ENCODE measurements at regions not wholly inside any gene's neighbourhood (a gene's known extent, or its start where the extent isn't known, plus 50 kb on each side); places are given as distances from the start of the nearest gene placed in this dataset.

- H3K27me3 Mint-ChIP-seq (ENCODE audit: unreplicated experiment), result peaks cover 1% of the 10 kb centered on the region
- H3K4me3 Mint-ChIP-seq (ENCODE audit: unreplicated experiment), result no peak overlapping the region
- H3K27ac Mint-ChIP-seq (ENCODE audit: unreplicated experiment), result no peak overlapping the region
- peaks cover 11% of the 10 kb centered on the region for H3K4me1 Mint-ChIP-seq (ENCODE audit: unreplicated experiment)
- TF ChIP-seq, protein P1, sequence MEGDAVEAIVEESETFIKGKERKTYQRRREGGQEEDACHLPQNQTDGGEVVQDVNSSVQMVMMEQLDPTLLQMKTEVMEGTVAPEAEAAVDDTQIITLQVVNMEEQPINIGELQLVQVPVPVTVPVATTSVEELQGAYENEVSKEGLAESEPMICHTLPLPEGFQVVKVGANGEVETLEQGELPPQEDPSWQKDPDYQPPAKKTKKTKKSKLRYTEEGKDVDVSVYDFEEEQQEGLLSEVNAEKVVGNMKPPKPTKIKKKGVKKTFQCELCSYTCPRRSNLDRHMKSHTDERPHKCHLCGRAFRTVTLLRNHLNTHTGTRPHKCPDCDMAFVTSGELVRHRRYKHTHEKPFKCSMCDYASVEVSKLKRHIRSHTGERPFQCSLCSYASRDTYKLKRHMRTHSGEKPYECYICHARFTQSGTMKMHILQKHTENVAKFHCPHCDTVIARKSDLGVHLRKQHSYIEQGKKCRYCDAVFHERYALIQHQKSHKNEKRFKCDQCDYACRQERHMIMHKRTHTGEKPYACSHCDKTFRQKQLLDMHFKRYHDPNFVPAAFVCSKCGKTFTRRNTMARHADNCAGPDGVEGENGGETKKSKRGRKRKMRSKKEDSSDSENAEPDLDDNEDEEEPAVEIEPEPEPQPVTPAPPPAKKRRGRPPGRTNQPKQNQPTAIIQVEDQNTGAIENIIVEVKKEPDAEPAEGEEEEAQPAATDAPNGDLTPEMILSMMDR (IDR thresholded peaks at IDR 0.05; ENCODE audit: unreplicated experiment), result no peak
- H3K36me3 Mint-ChIP-seq (ENCODE audit: low read depth, unreplicated experiment), result no peaks in the 10 kb centered on the region
- H3K9me3 Mint-ChIP-seq (ENCODE audit: unreplicated experiment), result no peaks in the 10 kb centered on the region
- DNase-seq (ENCODE audit: low spot score), result no peak
Measured at GRCh38 chr2:136439064-136439676, 321.2 kb upstream of the CXCR4 start.

DNA sequence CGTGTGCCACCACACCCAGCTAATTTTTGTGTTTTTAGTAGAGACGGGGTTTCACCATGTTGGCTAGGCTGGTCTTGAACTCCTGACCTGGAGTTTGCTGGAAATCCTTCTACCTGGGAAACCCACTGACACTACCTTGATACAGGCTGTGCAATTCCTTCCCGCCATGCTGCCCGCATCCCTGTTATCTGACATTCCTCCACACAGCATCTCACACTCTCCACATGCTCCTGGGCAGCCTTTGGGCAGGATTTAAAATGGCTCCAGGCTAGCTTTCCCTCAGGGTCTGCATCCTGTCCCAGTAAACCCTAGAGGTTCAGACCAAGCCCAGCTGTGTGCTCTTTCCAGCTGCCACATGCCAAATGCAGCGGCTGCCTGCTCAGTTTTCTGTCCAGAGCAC, 319.5 kb upstream of the CXCR4 start:
- peaks cover 1% of the 10 kb centered on the region for H3K27me3 Mint-ChIP-seq (ENCODE audit: unreplicated experiment)
- H3K9me3 Mint-ChIP-seq (ENCODE audit: unreplicated experiment), result no peaks in the 10 kb centered on the region
- no peak for DNase-seq (ENCODE audit: low spot score)
- TF ChIP-seq, protein P1 (IDR thresholded peaks at IDR 0.05; ENCODE audit: unreplicated experiment), result no peak
- no peak overlapping the region for H3K27ac Mint-ChIP-seq (ENCODE audit: unreplicated experiment)
- H3K4me1 Mint-ChIP-seq (ENCODE audit: unreplicated experiment), result peaks cover 11% of the 10 kb centered on the region
- H3K36me3 Mint-ChIP-seq (ENCODE audit: low read depth, unreplicated experiment), result no peaks in the 10 kb centered on the region
- no peak overlapping the region for H3K4me3 Mint-ChIP-seq (ENCODE audit: unreplicated experiment)

- Mint-ChIP-seq H3K4me3 (ENCODE audit: unreplicated experiment) (no peak overlapping the region), H3K9me3 (ENCODE audit: unreplicated experiment) (no peaks in the 10 kb centered on the region), H3K4me1 (ENCODE audit: unreplicated experiment) (peaks cover 11% of the 10 kb centered on the region), H3K36me3 (ENCODE audit: low read depth, unreplicated experiment) (no peaks in the 10 kb centered on the region), H3K27ac (ENCODE audit: unreplicated experiment) (no peak overlapping the region), H3K27me3 (ENCODE audit: unreplicated experiment) (peaks cover 1% of the 10 kb centered on the region)
- TF ChIP-seq, protein P1 (IDR thresholded peaks at IDR 0.05; ENCODE audit: unreplicated experiment), result no peak
- DNase-seq (ENCODE audit: low spot score), result no peak
Measured at GRCh38 chr2:136436936-136437335, 319.0 kb upstream of the CXCR4 start.

DNA sequence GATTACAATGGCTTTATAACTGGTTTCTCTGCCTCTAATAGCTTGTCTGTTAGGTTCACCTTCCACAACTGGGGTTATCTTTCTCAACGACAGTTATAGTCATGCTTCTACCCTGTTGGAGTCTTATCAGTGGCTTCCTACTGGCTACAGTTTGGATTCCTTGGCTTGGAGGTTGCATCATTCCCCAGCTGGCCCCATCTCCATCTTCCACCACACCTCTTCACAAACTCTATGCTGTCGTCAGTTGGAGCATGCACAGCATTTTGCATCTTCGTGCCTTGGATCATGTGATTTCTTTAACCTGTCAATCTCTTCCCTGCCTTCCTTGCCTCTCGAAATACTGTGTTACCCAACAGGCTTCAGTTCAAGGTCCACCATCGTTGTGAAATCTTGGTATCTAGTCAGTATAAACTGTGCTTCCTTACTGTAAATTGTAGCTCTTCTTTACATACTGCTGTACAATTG, 316.3 kb upstream of the CXCR4 start:
- no peak for DNase-seq (ENCODE audit: low spot score)
- no peaks in the 10 kb centered on the region for H3K36me3 Mint-ChIP-seq (ENCODE audit: low read depth, unreplicated experiment)
- TF ChIP-seq, protein P1 (IDR thresholded peaks at IDR 0.05; ENCODE audit: unreplicated experiment), result no peak
- no peak overlapping the region for H3K27ac Mint-ChIP-seq (ENCODE audit: unreplicated experiment)
- H3K9me3 Mint-ChIP-seq (ENCODE audit: unreplicated experiment), result no peaks in the 10 kb centered on the region
- no peaks in the 10 kb centered on the region for H3K27me3 Mint-ChIP-seq (ENCODE audit: unreplicated experiment)
- no peak overlapping the region for H3K4me3 Mint-ChIP-seq (ENCODE audit: unreplicated experiment)
- peaks cover 8% of the 10 kb centered on the region for H3K4me1 Mint-ChIP-seq (ENCODE audit: unreplicated experiment)

GRCh38 chr2:136433261-136433660, 315.3 kb upstream of the CXCR4 start:
- Mint-ChIP-seq H3K36me3 (ENCODE audit: low read depth, unreplicated experiment) (no peaks in the 10 kb centered on the region), H3K4me1 (ENCODE audit: unreplicated experiment) (peaks cover 3% of the 10 kb centered on the region)
- TF ChIP-seq, protein P1 (IDR thresholded peaks at IDR 0.05; ENCODE audit: unreplicated experiment), result no peak

More at GRCh38 chr2:136433261-136433660, 315.3 kb upstream of the CXCR4 start:
- no peak overlapping the region for H3K4me3 Mint-ChIP-seq (ENCODE audit: unreplicated experiment)
- H3K27me3 Mint-ChIP-seq (ENCODE audit: unreplicated experiment), result no peaks in the 10 kb centered on the region
- H3K9me3 Mint-ChIP-seq (ENCODE audit: unreplicated experiment), result no peaks in the 10 kb centered on the region
- H3K27ac Mint-ChIP-seq (ENCODE audit: unreplicated experiment), result no peak overlapping the region
- DNase-seq (ENCODE audit: low spot score), result no peak

Data from endothelial cell (in vitro differentiated cells).